ENCODE measurements at regions not wholly inside any gene's neighbourhood (a gene's known extent, or its start where the extent isn't known, plus 50 kb on each side); places are given as distances from the start of the nearest gene placed in this dataset.

GRCh38 chrX:20715176-20715575, 448.5 kb upstream of the RPS6KA3 start:
- TF ChIP-seq, protein P1, sequence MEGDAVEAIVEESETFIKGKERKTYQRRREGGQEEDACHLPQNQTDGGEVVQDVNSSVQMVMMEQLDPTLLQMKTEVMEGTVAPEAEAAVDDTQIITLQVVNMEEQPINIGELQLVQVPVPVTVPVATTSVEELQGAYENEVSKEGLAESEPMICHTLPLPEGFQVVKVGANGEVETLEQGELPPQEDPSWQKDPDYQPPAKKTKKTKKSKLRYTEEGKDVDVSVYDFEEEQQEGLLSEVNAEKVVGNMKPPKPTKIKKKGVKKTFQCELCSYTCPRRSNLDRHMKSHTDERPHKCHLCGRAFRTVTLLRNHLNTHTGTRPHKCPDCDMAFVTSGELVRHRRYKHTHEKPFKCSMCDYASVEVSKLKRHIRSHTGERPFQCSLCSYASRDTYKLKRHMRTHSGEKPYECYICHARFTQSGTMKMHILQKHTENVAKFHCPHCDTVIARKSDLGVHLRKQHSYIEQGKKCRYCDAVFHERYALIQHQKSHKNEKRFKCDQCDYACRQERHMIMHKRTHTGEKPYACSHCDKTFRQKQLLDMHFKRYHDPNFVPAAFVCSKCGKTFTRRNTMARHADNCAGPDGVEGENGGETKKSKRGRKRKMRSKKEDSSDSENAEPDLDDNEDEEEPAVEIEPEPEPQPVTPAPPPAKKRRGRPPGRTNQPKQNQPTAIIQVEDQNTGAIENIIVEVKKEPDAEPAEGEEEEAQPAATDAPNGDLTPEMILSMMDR (IDR thresholded peaks at IDR 0.05; ENCODE audit: low read depth, low read length), result no peak
- TF ChIP-seq POLR2A (IDR thresholded peaks at IDR 0.05; ENCODE audit: extremely low read depth, insufficient read length) (no peak), MAX (IDR thresholded peaks at IDR 0.05; ENCODE audit: low read depth, low read length) (no peak), MYC (IDR thresholded peaks at IDR 0.05; ENCODE audit: low read depth, low read length) (no peak)

All from NB4 (cell line).